ENCODE measurements at regions not wholly inside any gene's neighbourhood (a gene's known extent, or its start where the extent isn't known, plus 50 kb on each side); places are given as distances from the start of the nearest gene placed in this dataset.
"Not testable (repeated sequence)": the region's sequence is repeated elsewhere in the genome, so short reads cannot be mapped to it uniquely, and the experiment has no call there.

DNA sequence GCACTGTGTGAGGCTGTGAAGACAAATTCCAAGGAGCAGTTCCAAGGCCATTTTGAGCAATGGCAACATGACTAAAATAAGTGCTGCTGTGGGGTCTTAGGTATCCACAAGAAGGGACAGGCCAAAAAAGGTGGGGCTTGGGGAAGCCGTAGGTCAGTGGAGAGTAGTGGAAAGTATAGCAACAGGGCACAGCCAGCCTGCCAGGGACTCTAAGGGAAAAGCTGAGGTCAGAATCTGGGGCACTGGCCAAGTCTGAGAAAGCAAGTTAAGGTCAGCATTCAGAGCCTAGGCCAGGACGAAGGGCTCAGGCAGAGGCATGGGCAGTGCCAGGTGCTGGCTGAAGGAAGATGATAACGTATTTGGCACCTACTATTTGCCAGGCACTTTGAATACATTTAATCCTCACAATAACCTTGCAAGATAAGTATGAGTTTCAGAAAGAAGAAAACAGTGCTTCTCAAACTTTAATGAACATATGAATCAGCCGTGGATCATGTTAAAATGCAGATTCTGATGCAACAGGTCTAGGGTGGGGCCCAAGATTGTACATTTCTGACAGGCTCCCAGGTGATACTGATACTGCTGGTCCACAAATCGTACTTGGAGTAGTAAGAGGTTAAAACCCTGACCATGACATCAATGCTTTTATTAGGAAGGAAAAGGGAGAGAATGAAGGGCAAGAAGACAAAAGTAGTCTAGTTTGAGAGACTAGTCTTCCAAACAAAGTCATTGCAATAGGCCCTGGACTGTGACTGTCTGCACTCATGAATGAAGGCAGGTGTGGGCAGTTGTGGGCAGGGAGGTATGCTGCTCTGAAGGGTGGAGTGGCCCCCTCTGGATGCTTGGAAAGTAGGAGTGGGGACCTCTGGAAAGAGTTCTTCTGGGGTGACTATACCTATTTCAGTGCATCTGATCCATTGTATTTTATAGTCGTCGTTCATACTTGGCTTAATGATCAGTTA is 106.3 kb upstream of the ANKRD28 start:
- no peak for DNase-seq

DNA sequence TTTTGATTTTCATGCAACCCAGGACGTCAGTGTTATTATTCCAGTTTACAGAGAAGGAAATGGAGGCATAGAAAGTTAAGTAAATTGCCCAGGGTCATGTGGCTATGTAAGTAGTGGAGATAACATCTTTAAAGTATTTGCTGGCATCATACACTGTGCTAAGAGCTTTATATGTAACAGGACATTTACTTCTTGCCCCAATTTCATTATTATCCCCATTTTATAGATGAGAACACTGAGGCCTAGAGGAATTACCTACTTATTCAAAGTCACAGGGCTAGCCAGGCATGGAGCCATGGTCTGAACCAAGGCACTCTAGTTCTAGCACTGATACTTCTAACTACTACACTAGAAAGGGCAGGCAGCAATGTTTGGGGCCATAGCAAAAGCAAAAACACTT is 107.3 kb upstream of the ANKRD28 start:
- no peak for DNase-seq

DNA sequence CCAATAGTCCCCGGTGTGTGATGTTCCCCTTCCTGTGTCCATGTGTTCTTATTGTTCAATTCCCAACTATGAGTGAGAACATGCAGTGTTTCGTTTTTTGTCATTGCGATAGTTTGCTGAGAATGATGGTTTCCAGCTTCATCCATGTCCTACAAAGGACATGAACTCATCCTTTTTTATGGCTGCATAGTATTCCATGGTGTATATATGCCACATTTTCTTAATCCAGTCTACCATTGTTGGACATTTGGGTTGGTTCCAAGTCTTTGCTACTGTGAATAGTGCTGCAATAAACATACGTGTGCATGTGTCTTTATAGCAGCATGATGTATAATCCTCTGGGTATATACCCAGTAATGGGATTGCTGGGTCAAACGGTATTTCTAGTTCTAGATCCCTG is 109.6 kb upstream of the ANKRD28 start:
- DNase-seq, result not testable (repeated sequence)

DNA sequence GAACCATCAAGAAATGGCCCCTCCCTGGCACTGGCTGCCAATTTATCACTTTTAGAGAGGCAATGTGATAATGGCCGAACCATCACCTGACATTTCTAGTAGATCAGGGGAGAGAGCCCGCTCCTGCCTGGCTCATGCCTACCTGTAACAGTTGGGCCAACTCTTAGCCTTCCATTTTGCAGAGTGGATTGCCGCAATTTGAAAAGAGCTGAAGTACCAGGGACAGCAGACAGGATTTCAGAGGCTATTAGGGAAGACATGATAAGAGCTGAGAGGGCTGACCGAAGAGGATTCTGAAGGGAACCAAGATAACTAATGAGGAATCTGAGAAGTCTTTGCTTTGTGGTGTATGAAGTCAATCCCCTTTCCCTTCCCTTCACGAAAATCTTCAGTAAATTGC is 121.2 kb upstream of the ANKRD28 start:
- no peak for DNase-seq

DNA sequence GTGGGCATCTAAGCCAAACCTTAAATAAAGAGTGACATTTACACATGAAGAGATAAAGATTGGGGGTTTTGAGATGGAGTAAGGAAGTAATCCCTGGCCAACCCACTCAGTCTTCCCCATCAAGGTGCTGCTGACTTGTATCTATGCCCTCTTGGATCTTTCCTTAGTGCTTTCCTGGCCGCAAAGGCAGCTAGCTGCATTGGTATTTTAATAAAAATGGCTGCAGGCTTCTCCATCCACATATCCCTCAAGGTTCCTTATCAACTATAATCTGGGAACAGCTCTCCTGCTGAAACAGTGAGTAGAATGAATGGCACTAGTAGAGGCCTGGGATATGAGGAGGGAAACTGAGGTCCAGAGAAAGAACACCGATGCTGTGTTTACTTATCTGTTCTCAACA is 122.2 kb upstream of the ANKRD28 start:
- no peak for DNase-seq

DNA sequence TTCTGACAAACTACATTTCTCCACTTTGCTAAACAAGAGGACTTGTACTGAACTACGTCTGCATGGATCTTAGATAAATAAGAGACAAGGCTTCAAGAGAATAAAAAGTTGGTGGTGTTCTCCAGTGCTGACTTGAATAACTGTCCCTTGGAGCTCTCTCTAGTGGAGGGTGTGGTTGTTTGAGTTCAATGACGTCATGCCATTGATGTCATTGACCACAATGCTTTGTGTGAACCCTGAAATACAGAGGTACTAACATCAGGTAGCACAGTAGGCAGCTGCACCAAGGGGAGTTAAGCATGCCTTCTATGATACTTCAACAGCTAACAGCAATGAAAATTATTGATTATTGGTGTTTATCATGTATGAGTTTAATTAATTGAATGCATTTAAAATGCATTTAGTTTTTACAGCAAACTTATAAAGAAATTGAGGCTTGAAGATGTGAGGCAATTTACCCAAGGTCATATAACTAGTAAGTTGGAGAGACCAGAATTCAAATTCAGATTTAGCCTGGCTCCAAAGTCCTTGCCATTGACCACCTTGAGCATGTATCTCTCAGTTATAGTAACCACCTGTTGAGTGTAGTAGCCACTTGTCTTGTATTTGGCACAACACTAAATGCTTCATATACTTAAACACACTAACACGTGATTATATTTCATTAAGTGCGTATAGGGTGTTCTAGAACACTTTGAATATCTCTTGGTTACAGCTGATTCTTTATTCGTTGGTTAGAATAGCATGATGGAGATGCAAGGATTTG is 126.0 kb upstream of the ANKRD28 start:
- DNase-seq, result no peak

DNA sequence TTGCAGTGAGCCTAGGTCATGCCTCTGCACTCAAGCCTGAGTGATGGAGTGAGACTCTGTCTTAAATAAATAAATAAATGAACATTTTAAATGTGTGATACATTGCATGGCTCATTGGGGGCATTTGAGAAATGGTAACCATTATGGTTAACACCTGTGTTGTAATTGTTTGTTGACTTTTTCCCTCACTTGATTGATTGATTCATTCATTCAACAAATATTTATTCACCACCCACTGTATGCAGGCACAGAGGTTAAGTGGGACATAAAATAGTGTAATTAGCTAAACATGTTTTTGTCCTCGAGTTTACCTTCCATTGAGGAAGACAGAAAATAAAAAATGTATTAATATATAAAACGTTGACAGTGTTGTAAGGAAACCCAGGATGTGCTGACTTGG is 127.1 kb upstream of the ANKRD28 start:
- no peak for DNase-seq

DNA sequence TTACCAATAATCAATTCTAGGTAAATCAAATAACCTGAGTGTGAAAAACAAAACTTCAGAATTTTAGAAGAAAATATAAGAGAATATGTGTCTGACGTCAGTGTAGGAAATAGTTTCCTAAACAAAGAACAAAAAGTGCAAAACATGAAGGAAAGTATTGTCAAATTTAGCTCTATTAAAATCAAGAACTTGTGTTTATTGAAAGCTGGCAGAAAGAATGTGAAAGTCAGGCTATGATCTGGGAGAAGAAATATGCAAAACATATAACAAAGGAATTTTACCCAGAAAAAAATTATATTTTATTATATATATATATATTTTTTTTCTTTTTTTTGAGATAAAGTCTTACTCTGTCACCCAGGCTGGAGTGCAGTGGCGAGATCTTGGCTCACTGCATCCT is 129.1 kb upstream of the ANKRD28 start:
- DNase-seq, result no peak

DNA sequence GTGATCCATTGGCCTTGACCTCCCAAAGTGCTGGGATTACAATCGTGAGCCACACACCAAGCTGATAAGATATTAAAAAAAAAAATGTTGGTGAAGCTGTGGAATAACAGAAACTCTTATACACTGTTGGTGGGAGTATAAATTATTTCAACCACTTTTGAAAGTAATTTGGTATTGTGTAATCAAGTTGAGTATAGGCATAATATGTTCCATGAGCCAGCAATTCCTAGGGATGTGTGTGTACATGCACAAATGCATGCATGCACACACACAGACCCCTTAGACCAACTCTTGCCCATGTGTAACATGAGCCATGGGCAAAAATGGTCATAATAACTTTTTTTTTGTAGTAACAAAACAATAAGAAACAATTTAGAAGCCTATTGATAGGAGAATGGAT is 130.2 kb upstream of the ANKRD28 start:
- no peak for DNase-seq

DNA sequence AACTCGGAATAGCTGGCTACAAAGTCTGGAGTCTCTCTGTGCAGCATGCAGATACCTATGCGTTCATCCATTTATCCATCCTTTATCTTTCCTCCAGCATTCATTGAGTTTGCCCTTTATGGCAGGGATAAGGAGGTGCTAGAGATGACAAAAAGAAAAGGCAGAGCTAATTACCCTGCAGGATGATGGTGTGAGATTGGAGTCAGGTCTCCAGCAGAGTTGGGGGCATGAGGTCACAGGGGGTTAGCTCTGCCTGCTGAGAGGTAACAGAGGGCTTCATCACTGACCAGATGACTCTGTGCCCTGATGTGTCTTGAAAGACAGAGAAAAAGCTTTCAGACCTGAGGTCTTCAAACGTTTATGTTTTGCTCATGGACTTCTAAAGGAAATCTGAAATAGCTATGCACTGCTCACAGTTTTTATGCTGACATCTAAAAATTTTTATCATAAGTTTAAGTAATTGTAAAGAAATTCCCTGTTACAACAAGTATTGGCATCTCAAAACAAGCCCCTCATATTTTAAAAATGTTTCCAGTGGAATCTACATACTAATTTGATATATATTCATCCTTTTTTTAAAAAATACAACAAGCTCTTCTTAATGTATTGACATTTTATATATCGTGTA is 132.3 kb upstream of the ANKRD28 start:
- DNase-seq, result no peak

DNA sequence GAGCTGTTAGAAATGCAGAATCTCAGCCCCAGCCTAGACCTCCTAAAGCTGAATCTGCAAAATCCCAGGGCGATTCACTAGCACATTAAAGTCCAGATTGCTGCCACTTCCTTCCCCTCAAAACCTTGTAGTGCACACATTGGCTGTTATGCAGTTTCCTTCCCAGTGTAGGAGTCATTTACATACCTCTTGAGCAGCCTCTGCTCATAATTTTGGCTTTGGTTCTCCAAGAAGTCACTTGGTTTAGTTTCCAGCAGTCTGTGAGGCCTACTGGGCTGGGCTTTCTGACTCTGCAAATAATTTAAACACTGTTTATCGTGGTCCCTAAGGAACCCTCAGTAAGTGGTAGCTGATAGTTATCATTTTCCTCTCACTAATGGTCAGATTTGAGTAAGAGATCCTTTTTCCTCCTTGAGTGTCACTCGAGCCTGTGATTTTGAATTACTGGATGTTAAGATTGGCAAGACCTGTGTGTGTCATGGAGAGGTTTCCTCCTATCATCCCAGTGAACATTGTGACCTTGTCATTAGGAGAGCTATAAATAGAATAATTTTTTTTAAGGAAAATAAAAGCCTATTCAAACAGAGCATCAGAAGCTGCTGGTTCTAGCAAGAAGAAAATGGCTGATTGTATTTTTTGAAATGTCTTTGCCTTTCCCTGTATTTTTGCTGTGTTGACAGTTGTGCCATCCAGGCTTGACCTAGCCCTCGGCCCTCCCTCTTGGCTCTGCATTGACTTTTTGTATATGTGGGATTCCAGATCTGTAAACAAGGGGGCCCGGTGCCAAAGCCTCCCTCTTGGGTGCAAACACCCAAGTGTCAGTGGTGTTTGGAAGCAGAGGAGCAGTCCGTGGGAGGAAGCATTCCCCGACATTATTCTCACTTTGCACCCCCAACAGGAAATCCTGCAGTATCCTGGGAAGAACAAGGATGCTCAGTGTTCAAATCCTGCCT is 134.8 kb upstream of the ANKRD28 start:
- DNase-seq, result no peak

DNA sequence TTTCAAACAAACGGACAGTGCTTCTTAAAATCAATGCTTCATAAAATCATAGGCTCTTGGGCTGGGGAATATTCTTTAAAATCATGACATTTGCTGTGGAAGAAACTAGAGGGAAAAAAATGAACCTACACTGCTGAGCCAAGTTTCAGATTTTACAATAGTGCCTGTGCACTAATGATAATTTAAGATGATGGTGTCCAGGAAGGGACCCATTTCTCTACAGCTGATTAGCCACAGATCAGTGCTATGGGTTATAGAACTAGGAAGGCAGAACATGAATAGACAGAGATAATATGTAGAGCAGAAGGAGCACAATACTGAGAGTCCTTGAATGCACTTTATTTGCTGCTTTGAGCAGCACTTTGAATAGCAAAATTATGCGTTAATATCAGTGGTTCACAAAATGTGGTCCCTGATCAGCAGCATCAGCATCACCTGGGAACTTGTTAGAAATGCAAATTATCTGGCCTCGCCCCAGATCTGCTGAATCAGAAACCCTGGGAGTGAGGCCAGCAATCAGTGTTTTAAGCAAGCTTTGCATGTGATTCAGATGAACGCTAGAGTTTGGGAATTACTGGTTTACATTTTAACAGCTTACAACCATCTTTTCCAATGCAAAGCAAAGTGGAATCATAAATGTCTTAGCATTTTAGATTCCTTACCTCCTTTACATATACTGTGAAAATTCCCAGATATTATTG is 135.8 kb upstream of the ANKRD28 start:
- no peak for DNase-seq

DNA sequence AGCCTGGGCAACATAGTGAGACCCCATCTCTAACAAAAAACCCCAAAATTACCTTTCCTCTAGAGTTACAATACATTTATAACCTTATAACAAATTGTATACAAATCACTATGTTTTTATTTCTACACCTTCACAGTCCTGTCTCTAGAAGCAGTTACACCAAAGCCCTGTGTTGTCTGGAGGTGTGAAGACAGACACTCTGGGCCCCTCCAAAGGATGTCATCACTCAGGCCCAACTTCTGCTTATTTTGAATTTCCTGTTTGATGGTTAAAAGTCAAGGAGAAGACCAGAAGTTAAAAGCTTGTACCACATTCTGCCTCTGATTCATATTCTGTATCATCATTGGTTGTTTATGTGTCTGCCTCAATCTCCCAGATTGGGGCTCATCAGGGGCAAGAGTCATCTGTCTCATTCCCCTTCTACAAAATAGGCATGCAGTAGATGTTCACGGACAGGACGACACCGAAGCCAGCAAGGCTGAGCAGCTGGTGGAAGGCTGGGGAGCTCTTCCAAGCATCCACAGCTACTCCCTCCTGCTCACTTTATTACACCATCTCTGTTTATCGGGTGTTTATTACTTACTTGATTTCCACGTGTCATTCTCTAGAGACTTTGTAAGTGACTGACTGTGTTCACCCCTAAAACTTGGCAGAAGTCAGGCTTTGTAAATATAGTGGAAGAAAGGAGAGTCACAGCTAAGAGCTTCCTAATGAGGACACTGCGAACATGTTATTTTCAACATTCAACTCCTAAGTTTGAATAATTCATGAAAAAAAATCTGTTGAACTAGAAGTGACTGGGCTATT is 136.8 kb upstream of the ANKRD28 start:
- DNase-seq, result no peak

DNA sequence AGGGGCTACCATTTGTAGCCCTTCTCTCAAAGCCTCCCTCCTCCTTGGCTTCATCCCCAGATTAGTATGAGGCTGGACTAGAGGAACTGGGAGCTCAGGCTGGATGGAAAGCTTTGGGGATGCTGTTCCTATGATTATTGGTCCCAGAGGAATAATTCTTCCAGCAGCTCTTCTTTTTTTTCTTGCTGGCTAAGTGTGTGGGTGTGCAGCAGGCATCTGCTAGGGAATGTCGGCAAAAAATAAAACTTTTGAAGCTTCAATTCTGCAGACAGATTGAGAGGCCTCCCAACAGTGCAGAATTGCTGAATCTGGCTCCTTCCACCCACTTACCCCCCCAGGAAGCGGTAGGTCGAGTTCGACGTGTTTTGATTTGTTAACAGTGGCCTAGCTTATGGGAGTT is 138.5 kb upstream of the ANKRD28 start:
- DNase-seq, result no peak

DNA sequence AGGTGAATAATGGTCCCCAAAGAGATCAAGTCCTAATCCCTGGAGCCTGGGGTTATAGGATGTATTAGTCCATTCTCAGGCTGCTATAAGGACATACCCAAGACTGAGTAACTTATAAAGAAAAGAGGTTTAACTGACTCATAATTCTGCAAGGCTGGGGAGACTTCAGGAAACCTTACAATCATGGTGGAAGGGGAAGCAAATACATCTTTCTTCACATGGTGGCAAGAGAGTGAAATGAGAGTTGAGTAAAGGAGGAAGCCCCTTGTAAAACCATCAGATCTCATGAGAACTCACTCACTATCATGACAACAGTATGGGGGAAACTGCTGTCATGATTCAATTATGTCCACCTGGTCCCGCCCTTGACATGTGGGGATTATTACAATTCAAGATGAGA is 142.9 kb upstream of the ANKRD28 start:
- no peak for DNase-seq

DNA sequence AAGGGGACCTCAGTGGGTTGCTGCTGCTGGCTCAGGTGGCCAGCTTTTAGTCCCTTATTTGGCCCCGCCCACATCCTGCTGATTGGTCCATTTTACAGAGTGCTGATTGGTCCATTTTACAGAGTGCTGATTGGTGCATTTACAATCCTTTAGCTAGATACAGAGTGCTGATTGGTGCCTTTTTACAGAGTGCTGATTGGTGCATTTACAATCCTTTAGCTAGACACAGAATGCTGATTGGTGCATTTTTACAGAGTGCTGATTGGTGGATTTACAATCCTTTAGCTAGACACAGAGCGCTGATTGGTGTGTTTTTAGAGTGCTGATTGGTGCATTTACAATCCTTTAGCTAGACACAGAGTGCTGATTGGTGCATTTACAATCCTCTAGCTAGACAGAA is 143.7 kb upstream of the ANKRD28 start:
- DNase-seq, result not testable (repeated sequence)

DNA sequence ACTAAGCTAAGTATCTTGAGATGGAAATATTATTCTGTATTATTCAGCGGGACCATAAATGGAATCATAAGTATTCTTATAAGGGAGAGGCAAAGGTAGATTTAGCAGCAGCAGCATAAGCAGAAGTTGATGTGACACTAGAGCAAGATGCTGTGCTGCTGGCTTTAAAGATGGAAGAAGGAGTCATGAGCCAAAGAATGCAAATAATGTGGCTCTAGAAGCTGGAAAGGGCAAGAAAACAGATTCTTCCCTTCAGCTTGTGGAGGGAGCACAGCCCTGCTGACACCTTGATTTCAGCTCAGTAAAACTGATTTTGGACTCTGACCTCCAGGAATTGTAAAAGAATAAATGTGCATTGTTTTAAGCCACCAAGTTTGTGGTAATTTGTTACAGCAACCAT is 144.2 kb upstream of the ANKRD28 start:
- DNase-seq, result no peak

DNA sequence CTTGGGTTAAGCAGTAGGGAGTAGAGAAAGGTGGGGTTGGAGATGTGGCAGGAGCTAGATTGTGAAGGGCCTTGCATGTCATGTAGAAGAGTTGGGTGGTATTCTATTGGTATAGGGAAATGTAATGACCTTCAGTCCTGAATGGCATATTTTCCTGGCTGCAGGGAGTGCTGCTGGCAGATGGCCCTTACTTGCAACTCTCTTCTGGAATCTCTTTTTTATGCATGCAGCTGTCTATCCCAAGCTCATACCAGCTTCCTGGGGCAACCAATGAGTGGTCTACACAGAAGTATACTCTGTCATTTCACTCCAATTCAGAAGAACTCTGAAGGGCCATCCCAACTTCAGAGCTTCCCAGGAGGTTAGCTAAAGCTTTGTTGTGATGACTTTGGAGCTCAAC is 144.7 kb upstream of the ANKRD28 start:
- DNase-seq, result no peak

DNA sequence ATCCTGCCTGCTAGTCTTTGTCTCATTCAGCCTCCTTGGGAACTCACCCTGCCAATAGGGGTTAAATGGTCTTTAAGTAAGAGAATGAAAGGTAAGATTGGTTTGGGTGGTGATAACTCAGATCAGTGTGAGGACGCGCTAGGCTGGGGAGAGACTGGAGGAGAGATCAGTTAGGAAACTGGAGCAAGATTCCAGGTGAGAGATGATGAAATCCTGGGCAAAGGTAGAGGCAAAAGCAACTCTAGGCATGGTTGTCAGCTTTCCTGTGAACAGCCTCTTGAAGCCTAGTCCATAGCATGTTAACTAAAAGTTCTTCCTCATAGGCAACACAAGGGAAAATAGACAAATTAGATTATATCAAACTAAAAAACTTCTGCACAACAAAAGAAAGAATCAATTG is 145.2 kb upstream of the ANKRD28 start:
- no peak for DNase-seq

DNA sequence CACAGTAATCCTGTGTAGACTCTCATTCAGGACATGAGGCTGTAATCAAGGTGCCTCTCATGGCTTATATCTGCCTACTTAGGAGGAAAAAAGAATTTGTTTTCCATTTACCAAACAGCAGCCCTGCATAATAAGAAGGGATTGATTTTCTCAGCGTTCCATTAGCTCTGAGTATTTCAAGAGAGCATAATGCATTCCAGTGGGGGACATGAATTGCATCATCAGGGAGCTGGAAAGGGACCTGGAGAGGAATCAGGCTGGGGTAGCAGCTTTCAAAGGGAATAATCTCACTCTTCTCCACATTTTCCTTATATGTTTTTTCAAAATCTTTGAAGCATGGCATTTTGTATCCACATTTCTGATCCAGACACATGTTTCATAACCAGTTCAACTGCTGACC is 150.6 kb upstream of the ANKRD28 start:
- no peak for DNase-seq

DNA sequence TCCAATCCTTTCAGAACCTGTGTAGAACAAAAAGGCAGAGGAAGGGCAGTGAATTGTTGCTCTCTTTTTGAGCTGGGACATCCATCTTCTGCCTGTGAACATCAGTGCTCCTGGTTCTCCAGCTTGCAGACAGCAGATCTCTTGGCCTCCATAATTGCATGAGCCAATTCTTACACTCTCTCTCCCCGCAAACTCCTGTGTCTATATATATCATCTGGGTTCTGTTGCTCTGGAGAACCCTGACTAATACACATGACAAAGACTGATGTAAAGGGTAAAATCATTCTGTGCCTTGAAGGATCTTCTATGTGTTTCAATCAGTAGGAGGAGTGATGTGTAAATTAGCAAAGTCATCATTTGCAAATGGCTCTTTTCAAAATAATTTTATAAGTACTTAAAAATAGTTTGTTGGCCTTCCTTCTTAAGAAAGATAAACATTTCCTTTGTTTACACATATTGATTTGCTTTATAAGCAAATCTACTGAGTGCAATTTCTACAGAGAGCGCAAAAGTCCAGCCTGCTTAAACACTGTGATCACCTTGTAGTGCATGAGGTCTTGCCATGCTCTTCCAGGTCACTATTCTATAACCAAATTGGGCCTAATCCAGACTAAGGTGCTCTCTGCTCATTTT is 154.9 kb upstream of the ANKRD28 start:
- DNase-seq, result no peak
